Smooth muscle cell (in vitro differentiated cells): ENCODE measurements at regions not wholly inside any gene's neighbourhood (a gene's known extent, or its start where the extent isn't known, plus 50 kb on each side); places are given as distances from the start of the nearest gene placed in this dataset.

ENCODE experiments used
- DNase-seq: peaks from one replicate; lab custom pipeline; 2025; ENCODE audit not compliant: unreplicated experiment; lab: John Stamatoyannopoulos, UW
- H2AFZ ChIP-seq: fragments of 200-600 bp; sonication (generic); 2 replicates; pipeline ENCODE4 v1.6.0; 2016; ENCODE audit warnings: antibody characterized with exemption, low read depth, mild to moderate bottlenecking
- H3F3A ChIP-seq: fragments of 200-600 bp; sonication (generic); 2 replicates; pipeline ENCODE4 v1.6.0; 2017; ENCODE audit warnings: antibody characterized with exemption, low read depth
- H3K27ac ChIP-seq: fragments of 200-600 bp; sonication (generic); 2 replicates; pipeline ENCODE4 v1.5.1; 2016; ENCODE audit warnings: low read depth, mild to moderate bottlenecking
- H3K27me3 ChIP-seq: fragments of 200-600 bp; sonication (generic); 2 replicates; pipeline ENCODE4 v1.6.1; 2016; ENCODE audit warnings: low read depth, mild to moderate bottlenecking
- H3K36me3 ChIP-seq: fragments of 200-600 bp; sonication (generic); 2 replicates; pipeline ENCODE4 v1.5.1; 2016; ENCODE audit warnings: low read depth
- H3K4me1 ChIP-seq: fragments of 200-600 bp; sonication (generic); 2 replicates; pipeline ENCODE4 v1.5.1; 2016; ENCODE audit warnings: low read depth
- H3K4me2 ChIP-seq: fragments of 200-600 bp; sonication (generic); 2 replicates; pipeline ENCODE4 v1.6.0; 2016; ENCODE audit warnings: mild to moderate bottlenecking
- H3K4me3 ChIP-seq: fragments of 200-600 bp; sonication (generic); 2 replicates; pipeline ENCODE4 v1.5.1; 2016; ENCODE audit warnings: mild to moderate bottlenecking
- H3K79me2 ChIP-seq: fragments of 200-600 bp; sonication (generic); 2 replicates; pipeline ENCODE4 v1.6.0; 2016; ENCODE audit warnings: low read depth, mild to moderate bottlenecking
- H3K9ac ChIP-seq: fragments of 200-600 bp; sonication (generic); 2 replicates; pipeline ENCODE4 v1.6.0; 2016; ENCODE audit warnings: low read depth
- H3K9me3 ChIP-seq: fragments of 200-600 bp; sonication (generic); replicated peaks from 2 replicates; pipeline ENCODE4 v1.5.1; 2016; ENCODE audit warnings: low read depth
- H4K20me1 ChIP-seq: fragments of 200-600 bp; sonication (generic); 2 replicates; pipeline ENCODE4 v1.6.0; 2016; ENCODE audit warnings: low read depth
- WGBS: methylation state at CpG from one replicate; pipeline ENCODE4 v1.1.7; 2016; ENCODE audit warnings: low lambda C conversion rate; 5-methylcytosine and 5-hydroxymethylcytosine counted together
- TF ChIP-seq, protein P1 (sequence below): fragments of 200-600 bp; sonication (generic); IDR thresholded peaks from 2 replicates; pipeline ENCODE4 v1.5.1; 2017; ENCODE audit warnings: borderline replicate concordance, mild to moderate bottlenecking, antibody characterized with exemption; ENCODE audit not compliant: insufficient read depth, poor library complexity, severe bottlenecking

DNA sequence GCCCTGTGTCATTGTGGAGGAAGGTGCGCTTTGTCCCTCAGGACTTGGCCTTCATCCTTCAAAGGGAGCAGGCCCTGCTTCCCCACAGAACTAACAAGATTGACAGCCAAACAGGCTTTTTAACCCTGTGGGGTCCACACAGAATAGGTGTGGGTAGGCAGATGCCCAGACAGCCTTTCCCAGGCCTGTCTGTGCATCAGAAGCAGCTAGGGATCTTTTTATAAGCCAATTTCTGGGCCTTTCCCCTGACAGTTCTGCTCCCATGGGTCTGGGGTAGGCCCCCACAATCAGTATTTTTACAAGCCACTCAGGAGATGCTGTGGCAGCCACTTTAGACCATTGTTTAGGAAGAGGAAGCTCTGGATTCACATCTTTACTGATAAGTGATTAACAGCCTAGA, 69.2 kb downstream of the MRPL46 start:
- 92% methylated on average over 1 of the region's 1 CpG for WGBS
- DNase-seq = no peak
- no peak overlapping the region for H3K27ac ChIP-seq
- H3K9ac ChIP-seq = no peak overlapping the region
- no peaks in the 10 kb centered on the region for H3K79me2 ChIP-seq
- no peak overlapping the region for H3K4me3 ChIP-seq
- no peak overlapping the region for H2AFZ ChIP-seq
- no peaks in the 10 kb centered on the region for H3K27me3 ChIP-seq
- H3K4me2 ChIP-seq = no peak overlapping the region
- TF ChIP-seq, protein P1, sequence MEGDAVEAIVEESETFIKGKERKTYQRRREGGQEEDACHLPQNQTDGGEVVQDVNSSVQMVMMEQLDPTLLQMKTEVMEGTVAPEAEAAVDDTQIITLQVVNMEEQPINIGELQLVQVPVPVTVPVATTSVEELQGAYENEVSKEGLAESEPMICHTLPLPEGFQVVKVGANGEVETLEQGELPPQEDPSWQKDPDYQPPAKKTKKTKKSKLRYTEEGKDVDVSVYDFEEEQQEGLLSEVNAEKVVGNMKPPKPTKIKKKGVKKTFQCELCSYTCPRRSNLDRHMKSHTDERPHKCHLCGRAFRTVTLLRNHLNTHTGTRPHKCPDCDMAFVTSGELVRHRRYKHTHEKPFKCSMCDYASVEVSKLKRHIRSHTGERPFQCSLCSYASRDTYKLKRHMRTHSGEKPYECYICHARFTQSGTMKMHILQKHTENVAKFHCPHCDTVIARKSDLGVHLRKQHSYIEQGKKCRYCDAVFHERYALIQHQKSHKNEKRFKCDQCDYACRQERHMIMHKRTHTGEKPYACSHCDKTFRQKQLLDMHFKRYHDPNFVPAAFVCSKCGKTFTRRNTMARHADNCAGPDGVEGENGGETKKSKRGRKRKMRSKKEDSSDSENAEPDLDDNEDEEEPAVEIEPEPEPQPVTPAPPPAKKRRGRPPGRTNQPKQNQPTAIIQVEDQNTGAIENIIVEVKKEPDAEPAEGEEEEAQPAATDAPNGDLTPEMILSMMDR = no peak
- no peaks in the 10 kb centered on the region for H3K36me3 ChIP-seq
- no peaks in the 10 kb centered on the region for H3K9me3 ChIP-seq
- peaks cover 5% of the 10 kb centered on the region for H3F3A ChIP-seq
- H4K20me1 ChIP-seq = no peaks in the 10 kb centered on the region
- H3K4me1 ChIP-seq = peaks cover 16% of the 10 kb centered on the region

DNA sequence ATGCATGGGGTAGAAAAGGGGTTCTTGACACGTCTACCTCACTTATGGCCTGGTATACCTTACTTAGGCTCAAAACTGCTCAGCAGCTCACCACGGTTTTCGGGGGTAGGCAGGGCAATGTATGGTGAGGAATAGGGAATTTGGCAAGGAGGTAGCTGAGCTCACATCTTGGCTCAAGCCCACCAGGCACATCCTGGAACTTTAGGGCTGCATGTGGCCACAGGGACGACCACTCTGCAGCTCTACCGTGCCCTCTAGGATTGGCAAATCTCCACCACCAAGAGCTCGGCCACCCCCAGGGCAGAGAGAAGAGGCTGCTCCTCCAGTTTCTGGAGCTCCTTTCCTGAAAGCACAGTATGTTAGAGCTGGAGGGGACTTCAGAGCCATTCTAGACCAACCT, 69.7 kb downstream of the MRPL46 start:
- no peaks in the 10 kb centered on the region for H3K9me3 ChIP-seq
- 94% methylated on average over 6 of the region's 6 CpGs for WGBS
- no peaks in the 10 kb centered on the region for H3K79me2 ChIP-seq
- no peak overlapping the region for H3K4me3 ChIP-seq
- peaks cover 5% of the 10 kb centered on the region for H3F3A ChIP-seq
- H3K4me2 ChIP-seq = no peak overlapping the region
- H3K9ac ChIP-seq = no peak overlapping the region
- no peaks in the 10 kb centered on the region for H3K27me3 ChIP-seq
- no peak overlapping the region for H3K27ac ChIP-seq
- H4K20me1 ChIP-seq = no peaks in the 10 kb centered on the region
- peaks cover 15% of the 10 kb centered on the region for H3K4me1 ChIP-seq
- H3K36me3 ChIP-seq = no peaks in the 10 kb centered on the region
- TF ChIP-seq, protein P1 = no peak
- DNase-seq = no peak
- no peak overlapping the region for H2AFZ ChIP-seq

DNA sequence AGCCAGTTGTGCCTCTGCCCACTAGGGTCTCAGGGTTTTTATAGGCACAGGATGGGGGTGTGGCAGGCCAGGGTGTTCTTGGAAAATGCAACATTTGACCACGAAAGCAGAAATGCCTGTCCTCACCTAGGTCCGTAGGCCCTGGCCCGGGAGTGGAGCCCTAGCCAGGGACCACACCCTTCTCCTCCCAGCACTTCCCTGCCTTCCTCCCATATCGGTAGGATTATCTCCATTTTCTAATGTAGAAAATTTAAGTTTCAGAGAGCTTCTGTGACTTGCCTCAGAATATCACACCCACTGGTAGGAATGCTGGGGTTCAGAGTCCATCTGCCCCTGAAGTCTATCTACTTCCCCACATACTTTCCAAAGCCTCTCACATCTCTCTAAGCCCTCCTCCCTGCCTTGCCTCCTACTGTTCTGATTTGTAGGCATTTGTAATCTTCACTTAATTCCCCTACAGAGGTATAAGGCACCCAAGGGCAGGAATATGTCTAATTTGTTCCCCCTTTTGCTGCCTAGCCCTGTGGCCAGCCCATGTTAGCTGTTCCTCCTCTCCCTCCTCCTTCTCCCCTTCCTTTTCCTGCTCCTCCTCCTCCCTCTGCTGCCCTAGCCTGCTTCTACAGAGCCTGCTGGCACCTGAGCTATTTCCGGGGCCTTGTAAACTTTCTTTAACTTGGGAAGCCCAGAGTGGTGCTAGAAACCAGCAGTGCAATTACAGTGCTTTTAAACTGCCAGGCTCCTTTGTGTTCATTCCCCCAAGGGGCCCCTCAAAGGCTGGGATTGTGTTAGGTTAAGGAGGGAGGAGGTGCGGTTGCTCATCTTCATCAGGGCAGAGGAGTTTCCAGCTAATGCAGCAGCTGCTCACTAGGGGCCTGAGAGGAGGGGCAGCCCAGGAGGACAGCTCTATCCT, 71.1 kb downstream of the MRPL46 start:
- no peak for DNase-seq
- TF ChIP-seq, protein P1 = no peak
- WGBS = 74% methylated on average over 6 of the region's 6 CpGs
- Histone ChIP-seq H3K79me2 (no peaks in the 10 kb centered on the region), H3K9me3 (no peaks in the 10 kb centered on the region), H3F3A (peaks cover 5% of the 10 kb centered on the region), H3K36me3 (no peaks in the 10 kb centered on the region), H3K4me3 (no peak overlapping the region), H3K9ac (no peak overlapping the region), H2AFZ (no peak overlapping the region), H3K27me3 (no peaks in the 10 kb centered on the region), H3K27ac (no peak overlapping the region), H4K20me1 (no peaks in the 10 kb centered on the region), H3K4me2 (no peak overlapping the region), H3K4me1 (peaks cover 6% of the 10 kb centered on the region)

DNA sequence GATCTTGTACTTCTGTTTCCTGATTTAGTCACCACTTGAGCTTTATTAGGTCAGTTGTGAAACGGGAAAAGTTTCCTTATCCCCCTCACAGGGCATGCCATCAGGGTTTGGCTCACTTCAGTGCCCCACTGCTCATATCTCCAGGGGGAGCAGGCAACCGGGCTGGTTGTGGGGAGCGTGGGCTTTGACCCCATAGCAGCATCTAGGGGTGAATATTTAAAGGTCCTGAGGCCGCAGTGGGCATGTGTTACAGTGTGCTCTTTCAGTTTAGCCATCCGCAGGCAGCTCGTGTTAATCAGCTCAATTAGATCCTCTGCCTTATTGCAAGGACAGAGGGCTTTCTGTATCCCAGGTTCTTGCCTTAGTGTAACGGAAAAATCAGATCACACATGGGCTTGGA, 71.9 kb downstream of the MRPL46 start:
- Histone ChIP-seq H3K27ac (peak overlapping the region; percentile 65), H3F3A (peaks cover 5% of the 10 kb centered on the region), H2AFZ (no peak overlapping the region), H4K20me1 (no peaks in the 10 kb centered on the region), H3K4me1 (peaks cover 6% of the 10 kb centered on the region), H3K4me3 (no peak overlapping the region), H3K4me2 (no peak overlapping the region), H3K9me3 (no peaks in the 10 kb centered on the region), H3K9ac (no peak overlapping the region), H3K79me2 (no peaks in the 10 kb centered on the region), H3K27me3 (no peaks in the 10 kb centered on the region), H3K36me3 (no peaks in the 10 kb centered on the region)
- 56% methylated on average over 7 of the region's 7 CpGs for WGBS
- DNase-seq = no peak
- TF ChIP-seq, protein P1 = no peak
